Ishikawa (cell line): ENCODE measurements at regions not wholly inside any gene's neighbourhood (a gene's known extent, or its start where the extent isn't known, plus 50 kb on each side); places are given as distances from the start of the nearest gene placed in this dataset.

Experiments used
- CEBPB ChIP-seq: IDR thresholded peaks from 2 replicates; pipeline ENCODE4 v1.6.1; 2012
- CREB1 ChIP-seq: IDR thresholded peaks from 2 replicates; pipeline ENCODE4 v1.6.1; 2012; ENCODE audit warnings: low read depth
- EGR1 ChIP-seq: IDR thresholded peaks from 2 replicates; pipeline ENCODE4 v1.6.1; 2012
- EP300 ChIP-seq: IDR thresholded peaks from 2 replicates; pipeline ENCODE4 v1.6.1; 2012; ENCODE audit warnings: borderline replicate concordance
- FOXM1 ChIP-seq: IDR thresholded peaks from 2 replicates; pipeline ENCODE4 v1.6.1; 2012; ENCODE audit warnings: low read depth, borderline replicate concordance
- MAX ChIP-seq: IDR thresholded peaks from 2 replicates; pipeline ENCODE4 v1.6.1; 2012
- NFIC ChIP-seq: IDR thresholded peaks from 2 replicates; pipeline ENCODE4 v1.6.1; 2012
- RAD21 ChIP-seq: IDR thresholded peaks from 2 replicates; pipeline ENCODE4 v1.6.1; 2012; ENCODE audit warnings: low read depth
- REST ChIP-seq: IDR thresholded peaks from 2 replicates; pipeline ENCODE4 v1.6.1; 2012; ENCODE audit warnings: low read depth, mild to moderate bottlenecking
- TAF1 ChIP-seq: IDR thresholded peaks from 2 replicates; pipeline ENCODE4 v1.6.1; 2012; ENCODE audit warnings: low read depth, mild to moderate bottlenecking
- TCF12 ChIP-seq: IDR thresholded peaks from 2 replicates; pipeline ENCODE4 v1.6.1; 2012; ENCODE audit warnings: low read depth
- TEAD4 ChIP-seq: IDR thresholded peaks from 2 replicates; pipeline ENCODE4 v1.6.1; 2012
- USF1 ChIP-seq: IDR thresholded peaks from 2 replicates; pipeline ENCODE4 v1.6.1; 2012
- YY1 ChIP-seq: IDR thresholded peaks from 2 replicates; pipeline ENCODE4 v1.6.1; 2012; ENCODE audit warnings: low read depth
- ZBTB7A ChIP-seq: IDR thresholded peaks from 2 replicates; pipeline ENCODE4 v1.6.1; 2012; ENCODE audit warnings: low read depth

GRCh38 chr4:63578383-63578782, 830.9 kb downstream of the TECRL start:
- TF ChIP-seq NFIC (peak; percentile 48; the same call in 1 of the 2 replicates), ZBTB7A (no peak)

GRCh38 chr4:63566658-63567057, 842.6 kb downstream of the TECRL start:
- TF ChIP-seq USF1, result no peak
- TF ChIP-seq FOXM1, result no peak
- no peak for TF ChIP-seq NFIC
- TF ChIP-seq CEBPB, result no peak
- TF ChIP-seq EP300, result no peak
- TF ChIP-seq ZBTB7A, result no peak
- no peak for TF ChIP-seq TCF12
- no peak for TF ChIP-seq TEAD4
- TF ChIP-seq YY1, result no peak
- TF ChIP-seq REST, result no peak
- TF ChIP-seq MAX, result no peak
- no peak for TF ChIP-seq EGR1
- TF ChIP-seq CREB1, result no peak
- TF ChIP-seq RAD21, result no peak
- no peak for TF ChIP-seq TAF1

GRCh38 chr4:63563288-63564014, 845.8 kb downstream of the TECRL start:
- TF ChIP-seq TCF12, result no peak
- TF ChIP-seq RAD21, result peak; percentile 80

GRCh38 chr4:63558709-63559108, 850.5 kb downstream of the TECRL start:
- TF ChIP-seq RAD21 (no peak), REST (no peak), TAF1 (no peak), EP300 (no peak), TEAD4 (no peak)

- no peak for TF ChIP-seq FOXM1
- no peak for TF ChIP-seq CEBPB
- no peak for TF ChIP-seq REST
- no peak for TF ChIP-seq MAX
- no peak for TF ChIP-seq CREB1
- no peak for TF ChIP-seq YY1
- TF ChIP-seq RAD21, result peak; percentile 9; the same call in 1 of the 2 replicates
Measured at GRCh38 chr4:63556332-63556731, 852.9 kb downstream of the TECRL start.

- TF ChIP-seq REST, result no peak
- TF ChIP-seq YY1, result no peak
- TF ChIP-seq EGR1, result no peak
- no peak for TF ChIP-seq RAD21
- no peak for TF ChIP-seq TCF12
- TF ChIP-seq TEAD4, result no peak
- TF ChIP-seq EP300, result no peak
- no peak for TF ChIP-seq ZBTB7A
- TF ChIP-seq CREB1, result no peak
- TF ChIP-seq MAX, result no peak
- no peak for TF ChIP-seq USF1
Measured at GRCh38 chr4:63553123-63553522, 856.1 kb downstream of the TECRL start.
